ENCODE measurements at regions not wholly inside any gene's neighbourhood (a gene's known extent, or its start where the extent isn't known, plus 50 kb on each side); places are given as distances from the start of the nearest gene placed in this dataset.
A peak's percentile ranks its signal among the peaks of the same experiment; 100 is the strongest.
"Not testable (repeated sequence)": the region's sequence is repeated elsewhere in the genome, so short reads cannot be mapped to it uniquely, and the experiment has no call there.

DNA sequence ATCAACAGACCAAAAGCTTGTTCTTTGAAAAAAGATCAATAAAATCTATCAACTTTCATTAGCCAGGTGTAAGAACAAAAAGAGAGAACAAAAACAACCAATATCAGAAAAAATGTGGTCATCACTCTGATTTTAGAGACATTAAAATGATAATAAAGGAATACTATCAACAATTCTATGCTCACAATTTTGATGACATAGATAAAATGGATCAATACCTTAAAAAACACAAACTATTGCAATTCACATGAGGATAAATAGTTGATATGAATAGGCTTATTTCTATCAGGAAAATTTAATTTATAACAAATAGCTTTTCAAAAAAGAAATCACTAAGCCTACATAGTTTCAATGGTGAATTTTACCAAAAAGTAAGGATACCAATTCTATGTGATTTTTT, 809.4 kb upstream of the EYS start:
- no peak for DNase-seq

DNA sequence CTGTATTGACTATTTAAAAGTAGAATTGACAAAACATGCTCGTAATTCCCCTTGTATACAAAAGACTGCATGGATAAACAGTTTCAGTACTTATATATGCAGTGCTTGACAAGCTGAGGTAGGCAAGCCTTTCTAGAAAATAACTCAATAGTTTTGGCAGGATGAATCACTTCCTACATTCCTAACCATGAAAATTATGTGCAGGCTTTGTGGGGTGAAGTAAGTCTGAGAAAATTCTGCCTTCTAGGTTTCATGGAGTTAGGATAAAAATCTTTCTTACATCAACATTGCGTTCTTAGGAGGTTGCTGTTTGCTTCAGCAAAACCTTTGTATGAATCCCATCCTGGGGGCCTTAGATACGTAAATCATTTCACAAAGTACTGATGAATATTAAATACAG, 801.4 kb upstream of the EYS start:
- peak in 1 of 2 experiments; percentile 3 for DNase-seq

DNA sequence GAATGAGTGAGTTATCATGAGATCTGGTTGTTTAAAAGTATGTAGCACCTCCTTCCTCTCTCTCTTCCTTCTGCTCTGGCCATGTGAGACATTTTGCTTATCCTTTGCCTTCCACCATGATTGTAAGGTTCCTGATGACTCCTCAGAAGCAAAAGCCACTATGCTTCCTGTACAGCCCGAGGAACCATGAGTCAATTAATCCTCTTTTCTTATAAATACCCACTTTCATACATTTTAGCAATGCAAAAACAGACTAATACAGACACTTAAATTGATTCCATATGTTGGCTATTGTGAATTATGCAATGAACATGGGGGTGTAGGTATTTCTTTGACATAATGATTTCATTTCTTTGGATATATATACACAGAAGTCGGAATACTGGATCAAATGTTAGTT, 792.8 kb upstream of the EYS start:
- no peak for DNase-seq

DNA sequence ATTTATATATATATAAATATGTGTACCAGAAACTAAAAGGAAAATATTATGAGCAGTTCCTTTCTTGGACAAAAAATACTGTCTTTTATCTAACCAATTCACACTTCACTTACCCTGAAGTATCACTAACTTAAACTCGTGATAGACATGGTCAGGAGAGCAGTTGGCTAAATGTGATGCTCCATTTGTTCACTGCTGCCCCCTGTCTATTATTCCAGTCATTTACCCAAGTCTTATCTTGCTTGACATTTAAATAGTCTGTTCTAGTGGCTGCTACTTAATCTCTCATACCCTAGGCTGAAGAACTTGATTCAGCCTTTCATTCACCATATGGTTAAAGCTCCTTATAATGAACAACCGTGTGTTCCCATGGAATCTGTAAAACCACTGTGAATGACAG, 789.6 kb upstream of the EYS start:
- peak in 1 of 2 experiments; percentile 22 for DNase-seq

DNA sequence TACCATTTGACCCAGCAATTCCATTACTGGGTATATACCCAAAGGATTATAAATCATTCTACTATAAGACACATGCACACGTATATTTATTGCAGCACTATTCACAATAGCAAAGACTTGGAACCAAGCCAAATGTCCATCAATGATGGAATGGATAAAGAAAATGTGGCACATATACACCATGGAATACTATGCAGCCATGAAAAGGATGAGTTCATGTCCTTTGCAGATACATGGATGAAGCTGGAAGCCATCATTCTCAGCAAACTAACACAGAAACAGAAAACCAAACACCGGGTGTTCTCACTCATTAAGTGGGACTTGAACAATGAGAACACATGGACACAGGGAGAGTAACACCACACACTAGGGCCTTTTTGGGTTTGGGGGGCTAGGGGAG, 787.6 kb upstream of the EYS start:
- not testable (repeated sequence) for DNase-seq

DNA sequence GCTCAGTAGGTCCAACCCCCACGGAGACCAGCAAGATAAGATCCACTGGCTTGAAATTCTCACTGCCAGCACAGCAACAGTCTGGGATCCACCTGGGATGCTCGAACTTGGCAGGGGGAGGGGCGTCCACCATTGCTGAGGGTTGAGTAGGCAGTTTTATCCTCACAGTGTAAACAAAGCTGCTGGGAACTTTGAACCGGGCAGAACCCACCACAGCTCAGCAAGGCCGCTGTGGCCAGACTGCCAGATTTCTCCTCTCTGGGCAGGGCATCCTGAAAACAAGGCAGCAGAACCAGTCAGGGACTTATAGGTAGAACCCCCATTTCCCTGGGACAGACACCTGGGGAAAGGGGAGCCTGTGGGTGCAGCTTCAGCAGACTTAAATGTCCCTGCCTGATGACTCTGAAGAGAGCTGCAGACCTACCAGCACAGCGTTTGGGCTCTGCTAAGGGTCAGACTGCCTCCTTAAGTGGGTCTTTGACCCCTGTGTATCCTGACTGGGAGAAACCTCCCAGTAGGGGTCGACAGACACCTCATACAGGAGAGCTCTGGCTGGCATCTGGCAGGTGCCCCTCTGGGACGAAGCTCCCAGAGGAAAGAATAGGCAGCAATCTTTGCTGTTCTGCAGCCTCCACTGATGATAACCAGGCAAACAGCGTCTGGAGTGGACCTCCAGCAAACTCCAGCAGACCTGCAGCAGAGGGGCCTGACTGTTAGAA, 782.4 kb upstream of the EYS start:
- DNase-seq: no peak

DNA sequence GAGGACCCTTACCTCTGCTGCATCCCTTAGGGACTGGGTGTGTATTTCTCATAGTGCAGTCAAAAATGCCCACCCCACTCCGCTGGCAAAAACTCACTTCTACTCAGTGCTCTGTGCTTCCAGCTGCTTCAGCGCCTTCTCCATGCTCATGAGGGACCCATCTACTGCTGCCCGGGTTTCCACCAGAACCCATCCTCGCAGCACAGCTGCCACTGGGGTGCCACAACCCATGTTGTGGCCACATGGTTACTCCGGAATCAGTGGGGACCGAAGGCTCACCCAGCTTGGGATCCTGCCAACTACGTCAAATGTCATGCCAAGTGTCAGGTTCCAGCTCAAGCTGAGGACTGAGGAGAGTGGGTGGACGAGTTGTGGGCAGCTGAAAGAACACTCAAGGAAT, 774.2 kb upstream of the EYS start:
- DNase-seq: no peak

DNA sequence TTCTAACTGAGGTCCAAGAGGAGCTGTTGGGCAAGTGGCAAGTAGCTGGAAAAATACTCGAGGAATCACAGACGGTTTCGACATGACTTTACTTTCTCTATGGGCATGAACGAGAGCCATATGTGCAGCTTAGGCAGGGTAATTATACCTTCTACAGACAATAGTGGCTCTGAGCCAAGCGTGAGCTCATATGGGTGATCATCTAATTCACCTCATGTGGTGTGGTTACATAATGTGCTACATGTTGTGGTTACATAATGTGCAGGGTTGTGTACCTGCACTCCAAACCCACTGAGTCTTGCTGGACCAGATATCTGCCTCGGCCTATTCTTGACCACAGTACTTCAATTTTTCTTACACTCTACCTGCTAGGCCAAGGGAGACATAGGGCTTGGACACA, 771.7 kb upstream of the EYS start:
- no peak for DNase-seq

DNA sequence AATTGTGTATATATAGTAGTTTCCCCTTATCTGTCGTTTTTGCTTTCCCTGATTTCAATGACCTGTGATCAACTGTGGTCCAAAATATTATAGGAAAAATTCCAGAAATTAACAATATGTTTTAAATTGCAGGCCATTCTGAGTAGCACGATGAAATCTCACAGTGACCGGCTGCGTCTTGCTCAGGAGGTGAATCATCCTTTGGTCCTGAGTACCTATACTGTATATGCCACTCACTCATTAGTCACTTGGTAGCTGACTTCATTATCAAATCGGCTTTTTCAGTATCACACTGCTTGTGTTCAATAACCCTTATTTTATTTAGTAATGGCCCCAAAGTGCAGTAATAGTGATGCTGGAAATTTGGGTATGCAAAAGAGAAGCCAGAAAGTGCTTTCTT, 728.3 kb upstream of the EYS start:
- no peak for DNase-seq

DNA sequence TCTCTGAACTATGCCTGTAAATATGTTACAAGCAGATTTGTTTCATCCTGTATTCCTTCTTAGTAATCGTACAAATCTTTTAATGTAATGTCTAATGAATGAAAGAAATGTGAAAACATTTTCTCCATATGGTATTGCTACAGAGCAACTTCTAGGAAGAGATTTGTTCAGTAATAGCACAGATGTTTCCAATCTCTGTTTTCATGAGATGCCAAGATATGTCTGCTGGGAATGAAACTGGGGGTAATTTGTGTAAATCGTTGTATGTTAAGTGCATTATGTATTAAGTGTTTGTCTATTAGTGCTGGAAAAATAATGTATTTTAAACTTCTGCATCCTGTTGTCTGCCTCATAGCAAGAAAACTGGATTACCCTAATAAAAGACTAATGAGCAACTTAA, 722.2 kb upstream of the EYS start:
- DNase-seq: no peak

DNA sequence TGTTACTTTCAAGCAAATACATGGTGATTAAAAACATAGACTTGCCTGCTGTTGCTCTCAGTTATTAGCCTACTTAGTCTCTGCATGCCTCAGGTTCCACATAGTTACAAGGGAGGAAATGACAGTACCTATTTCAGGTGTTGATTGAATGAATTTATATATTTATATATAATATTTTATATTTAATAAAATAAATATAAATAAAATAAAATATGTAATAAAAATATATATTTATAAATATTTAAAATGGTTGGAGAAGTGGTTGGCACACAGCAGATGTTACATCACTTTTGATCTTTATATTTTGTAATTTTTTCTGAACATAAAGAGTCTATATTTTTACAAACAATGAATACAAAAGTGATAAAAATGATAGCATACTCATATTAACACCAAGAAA, 716.0 kb upstream of the EYS start:
- DNase-seq: no peak

DNA sequence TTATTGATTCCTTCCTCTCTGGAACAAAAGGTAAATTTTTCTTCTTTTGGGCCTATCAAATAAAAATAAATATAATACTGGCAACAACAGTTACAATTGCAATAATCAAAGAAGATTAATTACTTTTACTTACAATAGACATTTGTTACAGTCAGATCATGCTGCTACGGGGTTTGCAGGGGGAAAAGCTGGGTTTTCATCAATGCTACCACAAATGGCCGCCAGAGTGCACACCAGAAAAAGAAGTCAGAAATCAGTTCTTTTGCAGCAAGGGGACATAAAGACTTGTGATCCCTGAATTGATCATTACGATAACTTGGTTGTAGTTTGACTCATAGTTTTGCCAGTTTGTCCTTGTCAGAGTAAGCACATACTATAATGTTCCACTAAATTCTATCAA, 714.5 kb upstream of the EYS start:
- peak in 1 of 2 experiments; percentile 2 for DNase-seq

DNA sequence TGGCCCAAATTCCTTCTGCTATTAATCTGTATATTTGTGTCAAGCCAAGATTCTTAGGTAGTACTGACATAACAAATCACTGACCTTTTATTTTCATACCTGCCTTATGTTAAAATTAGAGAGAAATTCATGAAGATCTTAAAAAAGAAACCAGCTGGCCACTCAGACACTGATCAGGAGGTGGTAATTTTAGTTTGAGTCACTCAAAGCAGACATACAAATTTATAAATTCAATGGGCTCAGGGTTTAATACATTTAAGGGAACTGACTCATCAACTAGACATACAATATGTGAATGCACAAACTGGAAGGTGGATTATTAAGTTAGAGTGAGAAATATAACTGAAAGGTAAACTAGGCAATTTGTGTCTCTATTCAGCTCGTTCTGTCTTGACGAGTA, 711.9 kb upstream of the EYS start:
- DNase-seq: no peak

DNA sequence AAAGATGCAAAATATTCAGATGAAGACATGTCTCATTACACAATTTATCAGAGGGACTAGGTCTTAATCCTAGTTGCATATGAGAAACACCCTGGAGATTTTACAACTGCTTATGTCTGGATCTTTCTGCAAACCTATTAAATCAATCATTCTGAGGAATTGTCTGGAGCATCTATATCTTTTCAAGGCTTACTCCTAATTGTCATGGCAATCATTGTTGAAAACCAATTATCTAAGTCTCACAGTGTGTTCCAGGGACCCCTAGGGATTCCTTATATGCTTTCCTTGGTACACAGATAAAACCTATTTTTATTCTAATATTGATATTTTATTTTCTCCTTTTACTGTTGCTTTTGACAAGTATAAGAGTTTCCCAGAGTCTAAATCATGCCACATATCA, 696.9 kb upstream of the EYS start:
- DNase-seq: no peak

DNA sequence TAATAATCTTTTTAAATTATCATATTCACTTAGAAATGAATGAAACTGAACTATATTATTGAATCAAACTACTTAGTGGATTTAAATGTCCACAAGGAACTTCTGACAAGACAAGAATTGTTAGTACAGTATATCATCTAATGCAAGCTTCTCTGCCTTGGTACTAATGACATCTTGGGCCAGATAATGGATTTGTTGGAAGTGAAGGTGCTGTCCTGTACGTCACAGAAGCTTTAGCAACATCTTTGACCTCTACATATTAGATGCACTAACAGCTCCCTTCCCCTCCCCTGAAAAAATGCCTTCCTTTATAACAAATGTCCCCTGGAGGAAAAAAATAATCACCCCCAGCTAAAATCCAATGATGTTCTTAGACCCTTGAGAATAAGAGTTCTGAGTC, 695.8 kb upstream of the EYS start:
- DNase-seq: no peak

DNA sequence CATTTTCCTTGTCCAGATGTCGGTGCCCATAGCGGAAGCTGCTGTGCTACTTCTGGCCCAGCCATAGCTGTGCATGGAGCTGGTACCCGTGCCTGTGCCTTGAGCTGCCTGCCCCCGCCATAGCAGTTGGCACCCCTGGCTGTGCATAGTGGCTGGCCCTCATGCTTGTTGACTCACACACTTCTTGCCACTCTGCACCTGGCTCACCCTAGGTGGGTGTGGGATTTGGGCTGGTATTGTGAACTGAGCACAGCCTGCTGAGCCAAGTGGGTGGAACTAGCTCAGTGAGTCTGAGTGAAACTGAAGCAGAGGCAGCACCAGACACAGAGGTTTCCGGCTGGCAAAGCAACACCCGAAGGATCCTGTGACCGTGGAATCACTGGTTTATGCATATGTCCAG, 689.5 kb upstream of the EYS start:
- DNase-seq: no peak

DNA sequence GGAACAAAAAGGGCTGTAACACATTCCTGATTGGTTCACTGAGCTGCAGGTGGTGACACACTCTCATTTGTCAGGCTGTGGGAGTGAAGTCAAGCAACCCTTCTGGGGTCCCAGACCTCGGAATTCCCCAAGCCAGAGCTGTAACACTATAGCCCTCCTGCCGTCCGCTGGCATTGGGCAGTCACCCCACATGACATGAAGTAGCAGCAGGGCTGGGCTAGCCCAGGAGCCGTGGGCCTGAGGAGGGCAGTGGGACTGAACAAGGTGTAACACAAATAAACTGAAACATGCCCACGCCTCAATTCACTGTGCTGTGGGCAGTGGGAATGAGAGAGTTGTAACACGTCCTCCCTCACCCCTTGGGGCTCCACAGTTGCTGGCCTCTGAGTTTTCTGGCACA, 689.1 kb upstream of the EYS start:
- DNase-seq: no peak

DNA sequence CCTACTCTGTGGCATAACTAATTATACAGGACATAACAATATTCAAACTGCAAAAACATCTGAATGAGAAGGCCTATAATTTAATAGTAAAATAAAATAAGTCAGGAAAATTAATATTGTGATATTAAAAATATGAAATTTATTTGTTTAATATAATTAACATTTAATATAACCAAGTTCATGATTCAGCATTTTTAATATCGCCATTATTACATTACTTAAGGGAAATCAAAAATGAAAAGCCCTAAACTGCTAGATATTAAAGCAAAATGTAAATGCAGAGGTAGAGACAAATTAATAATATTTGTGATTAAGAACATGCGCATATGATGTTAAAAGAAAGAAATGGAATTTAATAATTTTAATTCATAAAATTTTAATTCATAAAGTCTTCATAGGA, 683.4 kb upstream of the EYS start:
- no peak for DNase-seq

DNA sequence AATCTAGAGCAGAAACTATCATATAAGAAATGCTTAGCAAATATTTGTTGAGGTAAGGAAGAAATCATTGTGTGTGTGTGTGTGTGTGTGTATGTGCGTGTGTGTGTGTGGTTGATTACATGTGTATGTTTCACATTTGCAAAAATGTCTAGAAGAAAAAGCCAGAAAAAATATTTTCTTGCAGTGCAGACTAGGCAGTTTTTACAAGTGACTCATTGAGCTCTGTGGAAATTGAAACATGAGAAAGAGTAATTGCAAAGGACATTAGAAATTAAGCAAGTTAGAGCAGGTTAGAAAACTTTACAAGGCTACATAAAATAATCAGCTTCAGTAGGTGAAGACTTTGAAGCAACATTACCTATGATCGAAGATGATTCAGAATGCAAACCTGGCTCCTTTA, 669.0 kb upstream of the EYS start:
- no peak for DNase-seq

DNA sequence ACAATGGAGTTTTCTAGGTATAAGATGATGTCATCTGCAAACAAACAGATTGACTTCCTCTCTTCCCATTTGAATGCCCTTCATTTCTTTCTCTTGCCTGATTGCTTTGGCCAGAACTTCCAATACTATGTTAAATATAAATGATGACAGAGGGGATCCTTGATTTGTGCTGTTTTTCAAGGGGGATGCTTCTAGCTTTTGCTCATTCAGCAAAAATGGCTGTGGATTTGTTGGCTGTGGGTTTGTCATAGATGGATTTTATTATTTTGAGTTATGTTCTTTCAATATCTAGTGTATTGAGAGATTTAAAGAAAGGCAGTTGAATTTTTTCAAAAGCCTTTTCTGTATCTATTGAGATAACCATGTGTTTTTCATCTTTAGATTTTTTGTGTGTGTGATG, 662.4 kb upstream of the EYS start:
- no peak for DNase-seq

DNA sequence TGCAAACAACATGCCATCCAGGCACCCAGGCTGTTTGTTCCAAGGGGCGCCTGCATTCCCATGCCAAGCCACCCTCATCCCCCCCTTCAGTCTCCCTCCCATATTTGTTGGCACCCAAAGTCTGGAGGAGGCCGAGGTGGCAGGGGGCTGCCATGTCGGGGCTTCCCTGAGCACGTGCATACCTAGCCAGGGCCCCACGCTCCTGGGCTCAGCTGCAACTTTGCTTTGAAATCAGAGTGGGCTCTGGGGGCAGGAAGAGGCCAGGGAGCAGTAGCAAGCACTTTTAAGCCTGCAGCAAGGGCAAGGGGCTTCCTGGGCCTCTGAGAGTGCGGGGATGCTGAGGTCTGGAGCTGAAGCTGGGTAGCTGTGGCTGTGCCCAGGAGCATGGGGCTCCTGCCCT, 655.9 kb upstream of the EYS start:
- no peak for DNase-seq

DNA sequence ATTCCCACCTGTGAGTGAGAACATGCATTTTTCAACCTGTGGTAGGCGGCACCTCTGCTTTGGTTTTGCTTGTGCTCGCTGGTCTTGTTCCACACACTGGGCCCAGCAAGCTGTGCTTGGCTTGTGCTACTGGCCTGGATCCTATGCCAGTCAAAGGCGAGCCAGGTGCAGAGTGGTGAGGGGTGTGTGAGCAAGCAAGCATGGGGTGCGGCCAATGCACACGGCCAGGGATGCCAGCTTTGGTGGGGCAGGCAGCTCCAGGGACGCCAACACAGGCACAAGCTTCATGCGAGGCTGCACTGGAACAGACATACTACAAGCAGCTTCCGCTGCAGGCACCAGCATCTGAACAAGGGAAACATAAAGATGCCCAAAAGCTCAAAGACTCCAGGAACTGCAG, 654.9 kb upstream of the EYS start:
- DNase-seq: no peak

DNA sequence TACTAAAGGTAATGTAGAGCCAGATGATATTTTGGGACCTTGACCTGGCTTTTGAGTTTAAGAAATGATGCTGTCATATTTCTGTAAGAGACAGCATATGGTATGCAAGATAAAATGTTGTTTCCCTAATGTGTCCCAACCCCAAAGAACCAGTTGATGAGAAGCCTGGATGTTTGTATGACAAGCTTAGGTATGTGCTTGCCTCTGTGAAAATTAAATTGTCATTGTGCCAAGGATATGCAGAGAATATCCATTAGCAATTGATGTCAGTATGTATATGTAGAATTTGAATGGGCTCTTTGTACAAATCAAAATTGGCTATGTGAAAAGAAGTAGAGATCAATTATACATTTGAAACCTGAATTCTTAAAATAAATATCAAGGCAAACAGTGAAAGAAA, 650.8 kb upstream of the EYS start:
- DNase-seq: no peak

DNA sequence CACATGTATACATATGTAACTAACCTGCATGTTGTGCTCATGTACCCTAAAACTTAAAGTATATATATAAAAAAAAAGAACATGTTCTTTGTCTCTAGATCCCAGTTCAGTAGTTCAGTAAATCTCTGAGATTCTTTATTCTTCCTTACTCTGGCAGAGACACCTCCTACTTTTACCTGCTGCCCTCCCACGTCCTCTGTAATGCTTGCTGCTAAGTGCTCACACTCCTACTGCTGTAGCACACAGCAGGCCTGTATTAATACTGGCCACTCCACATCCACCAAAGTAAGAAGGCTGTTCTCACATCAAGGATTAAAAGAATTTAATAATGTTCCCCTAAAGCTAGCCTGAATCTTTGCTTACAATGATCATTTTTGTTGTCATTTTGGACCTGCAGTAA, 648.4 kb upstream of the EYS start:
- no peak for DNase-seq

DNA sequence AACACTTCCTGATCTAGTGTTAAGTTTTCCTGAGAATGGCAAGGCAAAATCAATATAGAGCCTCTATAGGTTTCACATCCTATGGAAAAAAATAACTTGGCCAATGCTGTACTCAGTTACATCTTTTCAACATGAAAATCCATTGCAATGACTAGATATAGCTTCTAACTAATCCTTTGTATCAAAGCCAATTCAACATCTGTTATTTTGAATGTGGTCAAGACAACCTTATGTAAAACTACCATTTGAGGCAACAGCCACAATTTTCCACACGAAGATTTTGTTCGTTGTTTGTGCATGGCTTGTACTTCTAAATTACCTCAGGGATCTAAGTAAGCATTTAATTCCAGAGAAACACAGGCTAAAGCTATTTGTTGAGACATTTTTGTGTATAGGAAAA, 637.8 kb upstream of the EYS start:
- no peak for DNase-seq

DNA sequence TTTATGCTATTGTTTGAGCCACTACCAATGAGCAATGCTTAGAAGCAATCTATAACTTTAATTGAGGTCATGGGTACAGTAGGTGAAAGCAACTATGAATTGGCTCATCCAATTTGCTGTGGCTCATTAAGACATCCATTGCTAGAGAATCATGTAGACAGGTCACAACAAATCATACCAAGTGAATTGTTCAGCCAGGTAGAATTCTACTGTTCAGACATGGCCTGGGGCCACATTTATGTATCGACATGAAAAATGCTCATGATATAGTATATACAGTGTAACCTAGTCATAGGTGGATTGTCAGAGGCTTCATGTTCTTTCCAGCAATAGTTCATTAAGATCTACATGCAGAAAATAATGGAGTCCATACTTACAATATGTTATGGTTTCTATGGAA, 633.7 kb upstream of the EYS start:
- DNase-seq: no peak

All from SW 1271 (cell line).